Brain pericyte (primary cell): ENCODE measurements at regions not wholly inside any gene's neighbourhood (a gene's known extent, or its start where the extent isn't known, plus 50 kb on each side); places are given as distances from the start of the nearest gene placed in this dataset.

Experiments
- DNase-seq: peaks from one replicate; pipeline ENCODE4 v3.0.0-alpha.2; 2012; ENCODE audit warnings: low read depth, low spot score

DNA sequence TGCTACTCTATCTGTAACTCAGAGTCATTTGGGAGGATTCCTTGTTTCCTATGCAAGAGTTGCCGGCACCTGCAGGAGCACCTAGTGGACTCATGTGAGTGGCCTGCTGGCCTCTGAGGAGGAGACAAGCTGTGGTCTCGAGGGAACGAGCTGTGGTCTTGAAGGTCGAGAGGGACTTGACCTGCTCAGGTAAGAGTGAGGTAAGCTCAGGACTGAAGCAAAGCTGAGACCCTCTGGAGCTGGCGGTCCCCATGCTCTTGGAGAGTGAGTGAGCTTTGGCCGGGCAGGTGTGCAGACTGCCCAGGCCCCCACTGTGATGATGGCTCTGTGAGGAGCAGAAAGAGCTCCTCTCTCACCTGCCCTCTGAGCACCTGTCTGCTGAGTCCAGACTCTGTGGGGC lies 214.3 kb downstream of the MYLK4 start:
- no peak for DNase-seq

DNA sequence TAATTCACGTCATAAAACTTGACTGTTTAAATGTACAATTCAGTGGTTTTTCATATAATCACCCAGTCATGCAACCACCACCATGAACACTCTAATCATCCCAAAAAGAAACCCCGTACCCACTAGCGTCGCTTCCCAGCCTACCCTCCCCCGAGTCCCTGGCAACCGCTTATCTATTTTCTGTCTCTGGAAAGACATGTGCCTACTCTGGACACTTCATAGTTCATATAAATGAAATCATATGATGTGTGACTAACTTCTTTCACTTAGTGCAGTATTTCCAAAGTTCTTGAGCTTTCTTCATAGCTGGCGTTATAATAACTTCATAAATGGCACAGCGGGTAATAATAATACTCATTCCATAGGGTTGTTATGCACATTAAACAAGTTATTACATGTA lies 215.2 kb downstream of the MYLK4 start:
- DNase-seq = no peak

DNA sequence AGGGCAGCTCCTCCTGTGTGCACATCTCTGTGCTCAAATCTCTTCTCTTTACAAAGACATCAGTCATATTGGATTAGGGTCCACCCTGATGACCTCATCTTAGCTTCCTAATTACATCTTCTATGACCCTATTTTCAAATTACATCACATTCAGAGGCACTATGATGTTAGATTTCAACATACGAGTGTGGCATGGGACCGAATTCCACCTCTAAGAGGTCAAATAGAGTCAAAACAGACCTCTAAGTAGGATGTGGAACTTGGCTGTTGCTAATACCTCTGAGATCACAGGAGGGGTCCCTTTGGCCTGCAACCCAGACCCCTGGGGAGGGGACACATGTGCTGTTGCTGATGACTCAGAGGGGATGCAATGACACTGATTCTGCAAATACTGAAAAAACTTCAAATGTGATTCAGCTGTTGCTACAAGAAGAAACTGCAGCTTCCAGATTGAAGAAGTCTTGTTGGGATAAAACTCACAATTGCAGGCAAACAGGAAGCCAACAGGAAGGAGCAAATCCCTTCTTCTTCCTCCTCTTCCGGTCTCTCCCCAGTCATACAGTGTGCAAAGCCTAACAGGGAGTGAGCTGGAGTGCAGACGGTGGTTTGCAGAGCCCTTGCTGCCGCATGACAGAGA lies 216.2 kb downstream of the MYLK4 start:
- DNase-seq = peak; percentile 92

DNA sequence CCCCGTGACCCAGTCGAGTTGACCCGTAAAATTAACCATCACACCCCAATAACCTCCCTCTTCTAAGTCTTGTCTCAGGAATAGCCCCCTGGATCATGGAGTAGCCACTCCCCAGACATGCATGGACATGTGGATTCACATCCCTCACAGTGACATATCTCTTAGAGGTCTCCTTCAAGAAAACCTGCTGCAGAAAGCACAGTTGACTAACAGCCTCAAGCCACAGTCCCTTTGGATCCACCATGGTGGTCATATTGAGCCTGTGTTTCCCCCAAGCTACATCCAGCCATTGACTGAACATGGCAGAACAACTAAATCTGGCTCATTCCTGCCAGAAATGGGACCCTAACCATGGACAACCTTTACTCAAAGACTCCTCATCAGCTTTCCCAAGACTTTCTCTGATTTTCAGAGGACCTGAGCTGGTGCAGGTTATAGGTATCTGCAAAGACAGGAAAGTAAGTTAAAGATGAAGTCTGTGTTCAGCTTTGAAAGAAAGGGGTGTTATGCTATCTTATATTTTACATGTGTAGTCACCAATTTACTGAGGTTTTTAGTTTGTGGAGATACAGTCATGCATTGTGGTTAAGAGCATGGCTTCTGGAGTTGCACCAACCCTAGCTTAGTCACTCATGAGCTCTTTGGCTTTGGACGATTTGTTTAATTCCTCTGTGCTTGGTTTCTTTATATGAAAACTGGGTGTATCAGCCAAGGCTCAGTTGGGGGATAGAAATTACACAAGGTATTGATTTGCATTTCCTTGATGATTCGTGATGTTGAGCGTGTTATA lies 219.1 kb downstream of the MYLK4 start:
- no peak for DNase-seq

DNA sequence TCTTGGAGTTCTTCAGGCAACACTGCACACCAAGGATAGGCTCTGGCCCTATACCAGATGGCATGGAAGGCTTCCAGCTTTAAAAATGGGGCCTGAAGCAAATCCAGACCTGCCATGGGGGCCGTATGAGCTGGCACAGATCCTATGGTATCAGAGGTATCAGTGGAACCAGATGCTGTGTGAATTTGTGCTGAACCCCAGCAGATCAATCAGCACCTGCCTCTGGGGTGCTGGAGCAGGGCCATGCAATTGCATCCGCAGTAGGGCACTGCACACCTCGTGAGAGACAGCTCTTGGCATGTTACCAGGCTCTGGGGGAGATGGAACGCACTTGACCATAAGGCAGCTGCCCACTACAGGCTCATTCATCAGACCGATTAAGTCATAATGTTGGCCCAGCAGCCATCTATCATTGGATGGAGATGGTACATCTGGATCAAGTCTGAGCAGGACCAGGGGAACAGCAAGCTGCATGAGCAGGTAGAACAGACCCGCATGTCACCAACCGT lies 221.5 kb downstream of the MYLK4 start:
- DNase-seq = no peak

DNA sequence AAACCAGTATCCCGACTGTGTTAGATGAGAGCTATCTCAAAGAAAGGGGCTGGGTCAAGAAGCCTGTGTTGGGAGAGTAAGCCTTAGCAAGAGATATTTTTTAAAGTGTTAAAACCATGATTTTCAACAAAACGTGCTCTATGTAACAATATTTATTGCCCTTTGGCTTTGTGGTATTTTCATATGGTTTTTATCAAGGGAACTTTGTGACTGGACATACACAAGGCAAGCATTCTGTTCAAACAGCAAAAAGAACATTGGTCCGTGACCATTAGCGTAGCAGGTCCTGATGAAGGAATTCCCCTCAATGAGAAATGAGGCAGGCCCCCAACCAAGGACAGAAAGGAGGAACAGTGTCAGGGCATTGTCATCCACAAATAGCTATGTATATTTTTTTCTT lies 222.6 kb downstream of the MYLK4 start:
- DNase-seq = no peak

DNA sequence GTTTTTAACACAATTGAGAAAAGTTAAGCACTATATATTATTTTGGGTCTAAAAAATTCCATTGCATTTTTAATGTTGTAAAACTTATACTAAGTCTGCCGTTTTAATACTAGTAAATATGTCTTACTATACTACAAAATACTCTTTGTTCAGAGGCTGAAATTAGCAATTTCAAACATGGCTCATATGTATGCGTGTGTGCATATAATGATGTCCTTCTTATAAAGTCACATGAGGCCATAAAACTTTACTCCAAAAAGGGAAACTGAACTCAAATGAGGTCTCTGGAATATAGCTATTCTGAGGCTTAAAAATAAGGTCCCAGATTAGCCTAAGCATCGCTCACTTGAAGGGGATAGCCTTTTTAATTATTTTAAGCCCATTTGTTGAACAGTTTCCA lies 224.0 kb downstream of the MYLK4 start:
- DNase-seq = no peak

DNA sequence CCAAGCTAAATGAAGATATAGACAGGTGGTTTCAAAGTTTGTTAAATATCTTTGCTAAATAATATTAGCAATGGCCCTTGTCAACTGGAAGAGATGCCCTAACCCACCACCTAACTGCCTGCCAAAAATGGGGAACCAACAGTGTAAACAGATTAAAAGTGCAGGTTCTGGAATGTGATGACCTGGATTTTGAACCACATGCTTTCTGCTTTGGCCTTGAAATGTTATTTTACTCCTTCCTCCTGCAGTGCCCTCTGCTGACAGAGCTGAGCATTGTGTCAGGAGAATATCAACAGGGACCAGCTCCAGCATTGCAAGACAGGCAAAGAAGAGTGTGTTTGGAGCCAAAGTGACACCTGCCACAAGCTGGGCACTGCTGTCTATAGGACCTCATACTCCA lies 226.6 kb downstream of the MYLK4 start:
- no peak for DNase-seq

DNA sequence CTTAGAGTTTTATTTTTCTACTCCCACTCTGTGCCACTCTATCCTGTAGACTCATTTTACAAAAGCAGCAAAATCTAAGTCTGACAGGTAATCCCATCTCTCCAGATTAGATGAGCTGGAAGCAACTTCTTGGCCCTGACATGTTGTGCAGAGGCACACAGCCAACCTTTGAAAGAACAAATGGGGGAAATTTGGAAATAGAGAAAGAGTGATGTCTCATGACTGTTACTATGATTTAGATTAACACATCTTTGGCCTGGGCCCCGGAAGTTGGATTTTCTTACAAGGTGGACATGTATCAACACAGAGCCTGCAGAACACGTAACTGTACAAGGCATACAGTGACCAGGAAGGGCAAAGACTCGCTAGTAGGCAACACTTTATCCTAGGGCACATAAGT lies 227.7 kb downstream of the MYLK4 start:
- DNase-seq = no peak

DNA sequence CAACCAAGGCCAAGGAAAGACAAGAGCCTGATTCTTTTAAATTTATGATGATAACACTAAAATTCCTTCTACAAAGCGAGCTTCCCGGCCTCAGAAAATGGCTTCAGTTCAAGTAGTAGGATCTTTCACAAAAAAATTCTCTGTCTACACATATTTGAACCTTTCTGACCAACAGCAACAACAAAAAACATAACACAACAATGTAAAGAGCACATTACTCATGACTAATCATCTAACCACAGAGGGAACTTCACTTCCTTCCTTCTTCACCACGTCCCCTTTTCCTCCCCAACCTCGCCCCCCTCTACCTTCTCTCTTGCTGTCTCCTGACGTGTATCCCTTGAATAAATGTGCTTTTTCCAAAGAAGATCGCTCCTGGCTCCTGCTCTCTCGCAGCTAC lies 228.2 kb downstream of the MYLK4 start:
- no peak for DNase-seq

DNA sequence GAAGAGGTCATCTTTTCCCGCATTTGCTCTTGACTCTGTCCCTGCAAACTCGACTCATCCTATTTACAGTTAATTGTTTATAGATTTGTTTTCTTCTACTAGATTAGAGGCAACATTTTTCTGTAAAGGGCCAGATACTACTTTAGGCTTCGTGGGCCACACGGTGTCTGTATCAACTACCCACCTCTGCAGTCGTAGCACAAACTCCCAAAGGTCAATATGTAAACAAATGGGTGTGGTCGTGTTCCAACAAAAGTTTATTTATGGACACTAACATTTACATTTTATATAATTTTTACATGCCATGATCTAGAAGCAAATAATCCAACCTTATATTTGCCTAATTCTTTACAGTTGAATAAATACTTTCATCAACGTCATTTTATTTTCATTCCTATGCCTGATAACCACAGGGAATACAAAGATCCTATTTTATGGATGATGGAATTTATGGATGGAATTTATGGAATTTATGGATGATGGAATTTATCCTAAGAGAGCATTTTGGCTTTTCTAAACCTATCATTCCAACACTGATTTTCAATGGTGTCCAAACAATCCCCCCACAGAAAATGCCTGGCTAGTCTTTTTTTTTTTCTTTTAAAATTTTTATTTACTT lies 232.8 kb downstream of the MYLK4 start:
- DNase-seq = no peak

DNA sequence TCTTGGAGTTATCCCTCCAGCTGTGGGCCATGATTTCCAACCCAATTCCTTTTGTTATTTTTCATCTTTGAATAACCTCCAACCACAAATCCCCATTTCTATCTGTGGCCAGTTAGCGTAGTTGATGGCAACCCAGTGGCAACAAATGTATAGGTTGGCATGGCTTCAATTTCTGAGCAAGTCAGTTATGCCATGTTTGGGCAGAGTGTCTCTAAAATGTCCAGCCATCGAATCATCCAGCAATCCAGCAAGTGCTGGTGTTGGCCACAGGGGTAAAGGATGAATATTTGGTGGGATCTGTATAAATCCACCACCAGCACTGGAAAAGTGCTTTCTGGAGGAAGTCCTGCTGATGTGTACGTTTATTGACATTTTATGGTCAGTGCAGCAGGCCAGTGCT lies 233.3 kb downstream of the MYLK4 start:
- no peak for DNase-seq

DNA sequence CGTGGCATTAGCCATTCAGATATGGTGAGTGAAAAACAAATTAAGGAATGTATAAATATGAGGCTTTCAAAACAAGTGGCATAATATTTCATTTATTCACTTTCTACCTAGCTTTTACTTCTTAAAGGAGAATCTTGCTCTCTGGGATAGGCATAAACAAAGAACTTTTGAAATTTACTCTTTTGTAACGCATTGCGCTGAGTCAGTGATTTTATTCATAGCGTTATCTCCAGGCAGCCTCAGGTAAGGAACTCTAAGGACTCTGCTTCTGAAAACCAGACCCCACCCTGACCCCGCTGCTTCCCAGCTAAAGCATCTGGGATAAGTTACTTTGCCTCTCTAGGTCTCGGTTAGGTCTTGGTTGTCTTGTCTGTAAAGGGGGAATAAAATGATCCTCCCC lies 234.7 kb downstream of the MYLK4 start:
- DNase-seq = no peak

DNA sequence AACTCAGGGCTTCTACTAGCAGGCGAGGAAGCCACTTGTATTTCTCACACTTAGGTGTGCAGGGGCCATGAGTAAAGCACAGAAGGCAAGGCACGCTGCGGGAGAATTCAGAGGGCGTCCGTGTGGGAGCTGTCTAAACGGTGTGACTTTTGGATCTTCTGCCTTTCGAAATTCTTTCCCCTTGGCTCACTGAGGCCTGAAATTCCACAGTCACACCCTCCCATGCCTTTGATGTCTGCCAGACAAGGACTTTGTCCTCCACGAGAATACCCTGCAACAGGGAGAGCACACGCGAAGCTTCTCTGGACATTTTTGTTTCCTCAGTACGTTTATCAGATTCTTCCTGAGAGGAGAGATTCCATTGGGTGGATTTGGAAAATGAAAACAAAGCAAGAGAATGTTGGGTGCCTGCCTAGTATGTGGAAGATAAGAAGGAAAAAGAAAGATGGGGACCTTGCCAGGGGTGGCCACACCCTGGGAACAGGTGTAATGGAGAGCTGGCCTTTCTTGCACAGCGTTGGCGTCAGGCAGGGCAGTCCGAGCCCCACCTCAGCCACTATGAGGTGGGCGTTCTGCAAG lies 235.7 kb downstream of the MYLK4 start:
- DNase-seq = no peak

DNA sequence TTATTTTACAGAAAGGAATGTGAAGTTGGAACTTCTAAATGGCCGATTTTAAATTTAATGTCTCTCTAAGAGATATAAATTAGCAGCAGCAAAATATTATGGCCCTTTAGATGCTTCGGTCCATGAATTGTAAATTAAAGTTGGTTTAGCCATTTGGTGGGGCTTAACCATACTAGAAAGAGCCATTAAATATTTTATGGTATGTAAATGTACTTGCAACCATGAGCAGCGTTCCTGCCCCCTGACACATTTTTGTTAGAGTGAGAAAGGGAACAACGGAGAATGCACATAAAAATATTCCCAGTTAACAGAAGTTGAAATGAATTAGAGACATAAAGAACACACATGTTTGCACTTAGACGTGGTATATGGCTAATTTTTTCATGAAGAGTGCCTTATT lies 237.9 kb downstream of the MYLK4 start:
- no peak for DNase-seq

DNA sequence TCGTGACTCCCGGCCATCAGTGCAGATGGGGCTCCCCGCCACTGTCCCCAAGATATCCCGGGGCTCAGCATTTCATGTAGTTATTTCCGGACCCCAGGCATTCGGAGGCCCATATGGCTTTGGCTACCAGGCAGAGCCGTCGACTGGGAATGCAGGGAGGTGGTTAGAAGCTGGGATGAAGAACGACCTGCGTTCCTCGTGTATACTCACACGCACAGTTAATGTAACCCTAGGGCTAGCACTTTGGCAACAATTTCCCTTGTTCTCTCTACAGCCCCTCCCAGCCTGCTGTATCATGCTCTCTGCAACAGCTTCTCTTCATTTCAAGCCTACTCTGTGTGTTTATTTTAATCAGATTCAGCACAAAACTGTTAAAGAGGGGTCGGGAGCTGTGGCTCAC lies 240.4 kb downstream of the MYLK4 start:
- DNase-seq = no peak

DNA sequence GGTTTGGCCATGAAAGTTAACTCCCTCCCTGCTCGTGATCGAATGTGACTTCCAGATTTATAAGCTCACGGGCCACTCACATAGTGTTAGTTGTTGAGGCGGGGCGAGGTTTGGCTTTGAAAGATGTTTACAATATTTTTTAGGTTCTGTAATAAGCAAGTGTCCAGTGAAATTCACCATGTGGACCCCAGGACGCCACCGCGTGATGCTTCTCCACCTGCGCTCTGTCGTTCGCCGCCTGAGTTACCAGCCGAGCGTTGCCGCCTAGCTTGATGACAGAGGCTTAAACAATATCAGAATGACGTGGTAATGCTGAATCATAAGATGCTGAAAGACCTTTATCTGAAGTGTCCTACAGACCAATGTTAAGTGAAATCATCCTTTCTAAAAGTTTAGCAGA lies 241.0 kb downstream of the MYLK4 start:
- DNase-seq = no peak

DNA sequence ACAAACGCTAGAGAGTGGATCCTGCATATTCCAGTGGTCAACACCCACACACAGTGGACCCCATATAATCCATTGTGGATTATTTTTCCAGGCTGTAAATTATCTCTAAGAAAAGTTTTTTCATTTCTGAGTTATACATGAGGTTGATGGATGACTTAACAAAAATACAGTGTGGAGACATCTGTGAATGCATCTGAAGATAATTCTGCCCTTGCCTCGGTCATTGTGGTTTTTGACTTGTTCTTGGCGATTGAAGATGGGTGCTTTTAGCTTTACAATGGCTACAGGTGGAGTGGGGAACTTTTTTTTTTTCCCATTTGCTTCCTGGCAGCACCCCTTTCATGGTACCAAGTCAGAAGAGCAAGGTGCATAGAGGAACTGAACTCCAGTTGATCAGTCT lies 242.7 kb downstream of the MYLK4 start:
- no peak for DNase-seq

DNA sequence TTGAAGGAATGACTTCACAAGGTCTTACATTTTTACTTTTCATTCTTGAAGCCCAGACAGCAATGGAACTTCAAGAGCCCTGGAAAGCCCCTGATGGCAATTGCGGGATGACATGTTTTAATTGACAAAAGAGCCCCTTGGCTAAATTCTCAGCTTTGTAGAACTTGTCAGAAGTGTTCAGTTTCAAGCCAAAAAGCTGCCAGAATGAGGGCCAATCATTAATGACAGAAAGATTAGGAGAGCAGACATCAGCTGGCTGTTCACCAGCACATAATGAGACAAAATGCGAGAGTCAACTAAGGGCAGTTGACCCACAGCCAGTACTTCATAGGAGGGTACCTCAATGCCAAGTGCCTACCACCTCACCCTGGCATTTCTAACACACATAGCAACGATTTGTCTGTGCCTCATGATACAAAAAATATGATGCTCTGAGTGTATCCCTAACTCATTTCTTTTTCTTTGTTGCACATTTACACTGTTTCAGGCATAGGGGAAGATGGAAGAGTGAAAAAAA lies 243.1 kb downstream of the MYLK4 start:
- no peak for DNase-seq

DNA sequence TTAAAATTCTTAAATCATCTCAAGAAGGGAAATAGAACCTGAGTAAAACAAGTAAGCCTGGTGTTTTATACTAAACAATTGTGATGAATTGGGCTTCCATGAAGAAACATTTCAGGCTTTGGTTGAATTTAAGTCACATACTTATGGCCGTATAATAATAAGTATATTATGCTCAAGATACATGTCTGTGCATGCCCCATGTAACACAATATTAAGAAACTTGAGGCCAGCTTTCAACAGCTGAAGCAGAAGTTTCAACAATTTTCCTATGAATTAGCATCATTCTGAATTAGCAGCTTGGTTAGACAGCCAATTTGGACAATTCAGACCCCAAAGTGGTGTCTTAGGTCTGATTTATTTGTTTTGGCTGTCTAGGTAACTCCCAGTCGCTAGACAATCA lies 243.7 kb downstream of the MYLK4 start:
- no peak for DNase-seq

DNA sequence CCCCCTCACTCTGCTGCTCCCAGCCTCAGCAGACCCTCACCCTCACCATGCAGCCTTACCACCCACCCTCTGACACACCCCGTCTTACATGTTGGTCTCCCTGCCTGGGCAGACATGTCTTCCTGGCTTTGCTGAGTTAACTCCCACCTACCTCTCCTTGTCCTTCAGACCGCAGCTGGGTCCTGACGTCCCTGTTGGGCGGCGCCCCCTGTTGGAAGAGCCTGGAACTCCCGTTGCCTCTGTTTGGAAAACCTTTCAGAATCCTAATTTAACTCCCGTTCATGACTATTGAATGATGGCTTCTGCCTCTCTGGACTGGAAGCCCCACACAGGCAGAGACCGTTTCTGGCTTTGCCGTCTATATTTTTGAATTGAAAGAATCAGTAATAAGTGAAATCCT lies 245.1 kb downstream of the MYLK4 start:
- no peak for DNase-seq

DNA sequence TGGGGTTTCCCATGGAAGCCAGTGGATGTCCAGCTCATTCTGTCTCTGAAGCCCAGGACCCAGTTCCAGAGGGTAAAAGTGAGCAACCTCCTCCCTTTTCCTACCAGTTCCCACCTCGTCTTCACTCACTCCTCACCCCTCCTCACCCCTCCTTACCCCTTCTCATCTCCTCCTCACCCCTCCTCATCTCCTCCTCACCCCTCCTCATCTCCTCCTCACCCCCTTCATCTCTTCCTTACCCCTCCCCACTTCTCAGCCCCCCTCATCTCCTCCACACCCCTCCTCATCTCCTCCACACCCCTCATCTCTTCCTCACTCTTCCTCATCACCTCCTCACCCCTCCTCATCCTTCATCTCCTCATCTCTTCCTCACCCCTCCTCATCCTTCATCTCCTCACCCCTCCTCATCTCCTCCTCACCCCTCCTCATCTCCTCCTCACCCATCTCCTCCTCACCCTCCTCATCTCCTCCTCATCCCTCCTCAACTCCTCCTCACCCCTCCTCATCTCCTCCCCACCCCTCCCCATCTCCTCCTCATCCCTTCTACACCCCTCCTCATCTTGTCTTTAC lies 246.1 kb downstream of the MYLK4 start:
- DNase-seq = no peak
